ENCODE measurements at regions not wholly inside any gene's neighbourhood (a gene's known extent, or its start where the extent isn't known, plus 50 kb on each side); places are given as distances from the start of the nearest gene placed in this dataset.

DNA sequence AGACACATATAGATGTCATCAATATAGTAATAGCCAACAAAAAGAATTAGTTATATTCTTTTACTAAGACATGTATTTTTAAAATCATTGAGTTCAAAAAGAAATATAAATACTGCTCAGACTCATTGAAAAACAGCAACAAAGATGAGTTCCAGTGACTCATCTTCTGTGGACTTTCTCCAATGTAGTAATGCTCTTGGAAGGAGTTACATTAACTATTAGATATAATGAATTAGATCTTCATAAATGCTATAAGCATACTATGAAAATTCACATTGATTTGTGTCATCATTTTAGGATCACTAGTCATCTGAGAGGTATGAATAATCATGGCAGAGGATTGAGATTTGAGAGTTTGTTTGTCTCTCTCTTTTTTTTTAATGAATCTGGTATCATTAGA is 547.8 kb upstream of the PCDH7 start:
- TF ChIP-seq, protein P1, sequence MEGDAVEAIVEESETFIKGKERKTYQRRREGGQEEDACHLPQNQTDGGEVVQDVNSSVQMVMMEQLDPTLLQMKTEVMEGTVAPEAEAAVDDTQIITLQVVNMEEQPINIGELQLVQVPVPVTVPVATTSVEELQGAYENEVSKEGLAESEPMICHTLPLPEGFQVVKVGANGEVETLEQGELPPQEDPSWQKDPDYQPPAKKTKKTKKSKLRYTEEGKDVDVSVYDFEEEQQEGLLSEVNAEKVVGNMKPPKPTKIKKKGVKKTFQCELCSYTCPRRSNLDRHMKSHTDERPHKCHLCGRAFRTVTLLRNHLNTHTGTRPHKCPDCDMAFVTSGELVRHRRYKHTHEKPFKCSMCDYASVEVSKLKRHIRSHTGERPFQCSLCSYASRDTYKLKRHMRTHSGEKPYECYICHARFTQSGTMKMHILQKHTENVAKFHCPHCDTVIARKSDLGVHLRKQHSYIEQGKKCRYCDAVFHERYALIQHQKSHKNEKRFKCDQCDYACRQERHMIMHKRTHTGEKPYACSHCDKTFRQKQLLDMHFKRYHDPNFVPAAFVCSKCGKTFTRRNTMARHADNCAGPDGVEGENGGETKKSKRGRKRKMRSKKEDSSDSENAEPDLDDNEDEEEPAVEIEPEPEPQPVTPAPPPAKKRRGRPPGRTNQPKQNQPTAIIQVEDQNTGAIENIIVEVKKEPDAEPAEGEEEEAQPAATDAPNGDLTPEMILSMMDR (IDR thresholded peaks at IDR 0.05; ENCODE audit: poor library complexity, severe bottlenecking) = no peak
- Histone ChIP-seq H3K9me3 (ENCODE audit: severe bottlenecking) (no peaks in the 10 kb centered on the region), H3K27ac (ENCODE audit: poor library complexity, severe bottlenecking) (no peak overlapping the region), H3K4me3 (ENCODE audit: severe bottlenecking) (no peak overlapping the region), H3K4me1 (ENCODE audit: insufficient read depth, poor library complexity, severe bottlenecking) (no peaks in the 10 kb centered on the region), H3K27me3 (ENCODE audit: insufficient read depth, poor library complexity, severe bottlenecking) (no peaks in the 10 kb centered on the region), H3K36me3 (ENCODE audit: low read depth) (no peaks in the 10 kb centered on the region)
- no peak for ATAC-seq (ENCODE audit: low read depth)
- no peak for DNase-seq (ENCODE audit: low spot score)

DNA sequence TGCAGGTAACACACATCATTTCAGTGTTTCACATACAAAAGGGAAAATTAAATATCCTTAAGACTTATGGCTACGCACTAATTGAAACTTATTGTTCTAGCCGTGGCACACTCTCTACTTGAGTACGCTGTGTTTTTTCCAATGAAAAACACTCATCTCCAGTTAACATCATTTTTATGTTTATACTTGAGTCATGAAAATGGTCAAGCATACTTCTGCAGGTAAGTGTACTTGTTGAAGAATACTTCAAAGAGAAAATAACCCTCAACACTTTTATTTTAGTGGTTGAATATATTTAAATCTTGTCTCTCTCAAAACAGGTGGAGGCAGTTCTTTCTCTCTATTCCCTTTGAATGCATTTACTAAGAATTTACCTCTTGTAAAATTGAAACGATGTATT is 538.7 kb upstream of the PCDH7 start:
- Histone ChIP-seq H3K27ac (ENCODE audit: poor library complexity, severe bottlenecking) (no peak overlapping the region), H3K4me3 (ENCODE audit: severe bottlenecking) (no peak overlapping the region), H3K9me3 (ENCODE audit: severe bottlenecking) (no peaks in the 10 kb centered on the region), H3K4me1 (ENCODE audit: insufficient read depth, poor library complexity, severe bottlenecking) (no peaks in the 10 kb centered on the region), H3K27me3 (ENCODE audit: insufficient read depth, poor library complexity, severe bottlenecking) (no peaks in the 10 kb centered on the region), H3K36me3 (ENCODE audit: low read depth) (no peaks in the 10 kb centered on the region)
- DNase-seq (ENCODE audit: low spot score) (no peak), ATAC-seq (ENCODE audit: low read depth) (no peak)
- TF ChIP-seq, protein P1 (IDR thresholded peaks at IDR 0.05; ENCODE audit: poor library complexity, severe bottlenecking) = no peak

DNA sequence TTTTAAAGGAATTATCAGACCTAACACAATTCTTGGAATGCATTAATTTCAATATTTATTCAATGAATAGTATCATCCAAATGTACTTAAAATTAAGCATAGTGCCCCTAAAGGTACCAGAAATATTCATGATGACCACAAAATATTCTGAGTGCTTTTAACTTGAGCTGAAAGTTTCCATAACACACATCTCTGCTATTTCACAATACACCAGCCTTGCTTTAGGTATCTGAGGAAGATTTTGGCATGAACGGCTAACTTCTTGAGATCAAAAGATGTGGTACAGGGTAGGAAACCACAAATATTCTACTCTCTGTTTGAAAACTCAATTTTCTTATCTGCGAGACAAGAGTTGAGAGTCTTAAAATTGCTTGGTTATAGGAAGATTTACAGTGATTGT is 538.3 kb upstream of the PCDH7 start:
- no peak overlapping the region for H3K4me3 ChIP-seq (ENCODE audit: severe bottlenecking)
- DNase-seq (ENCODE audit: low spot score) (no peak), ATAC-seq (ENCODE audit: low read depth) (no peak)
- H3K27me3 ChIP-seq (ENCODE audit: insufficient read depth, poor library complexity, severe bottlenecking) = no peaks in the 10 kb centered on the region
- TF ChIP-seq, protein P1 (IDR thresholded peaks at IDR 0.05; ENCODE audit: poor library complexity, severe bottlenecking) = no peak
- no peak overlapping the region for H3K27ac ChIP-seq (ENCODE audit: poor library complexity, severe bottlenecking)
- no peaks in the 10 kb centered on the region for H3K36me3 ChIP-seq (ENCODE audit: low read depth)
- no peaks in the 10 kb centered on the region for H3K4me1 ChIP-seq (ENCODE audit: insufficient read depth, poor library complexity, severe bottlenecking)
- no peaks in the 10 kb centered on the region for H3K9me3 ChIP-seq (ENCODE audit: severe bottlenecking)

DNA sequence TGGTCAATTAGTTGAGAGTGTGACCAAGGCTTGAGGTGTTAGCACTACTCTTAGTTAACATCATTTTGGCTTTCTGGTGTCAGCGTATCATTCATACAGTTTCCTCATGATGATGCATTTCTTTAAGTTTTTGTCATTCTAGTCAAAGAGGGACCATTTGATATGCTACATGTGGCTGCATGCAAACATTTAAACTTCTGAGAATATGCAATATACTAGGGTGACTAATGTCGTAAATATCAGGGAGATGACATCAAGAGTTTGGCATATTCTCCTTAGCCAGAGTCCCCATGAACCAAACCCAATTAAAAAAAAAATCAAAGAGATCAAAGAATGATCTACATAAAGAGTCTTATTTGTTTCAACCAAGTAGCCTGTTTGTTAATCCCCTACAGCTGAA is 537.4 kb upstream of the PCDH7 start:
- TF ChIP-seq, protein P1 (IDR thresholded peaks at IDR 0.05; ENCODE audit: poor library complexity, severe bottlenecking) = no peak
- H3K4me1 ChIP-seq (ENCODE audit: insufficient read depth, poor library complexity, severe bottlenecking) = no peaks in the 10 kb centered on the region
- no peak overlapping the region for H3K27ac ChIP-seq (ENCODE audit: poor library complexity, severe bottlenecking)
- ATAC-seq (ENCODE audit: low read depth) (no peak), DNase-seq (ENCODE audit: low spot score) (no peak)
- no peaks in the 10 kb centered on the region for H3K9me3 ChIP-seq (ENCODE audit: severe bottlenecking)
- no peak overlapping the region for H3K4me3 ChIP-seq (ENCODE audit: severe bottlenecking)
- no peaks in the 10 kb centered on the region for H3K27me3 ChIP-seq (ENCODE audit: insufficient read depth, poor library complexity, severe bottlenecking)
- no peaks in the 10 kb centered on the region for H3K36me3 ChIP-seq (ENCODE audit: low read depth)

DNA sequence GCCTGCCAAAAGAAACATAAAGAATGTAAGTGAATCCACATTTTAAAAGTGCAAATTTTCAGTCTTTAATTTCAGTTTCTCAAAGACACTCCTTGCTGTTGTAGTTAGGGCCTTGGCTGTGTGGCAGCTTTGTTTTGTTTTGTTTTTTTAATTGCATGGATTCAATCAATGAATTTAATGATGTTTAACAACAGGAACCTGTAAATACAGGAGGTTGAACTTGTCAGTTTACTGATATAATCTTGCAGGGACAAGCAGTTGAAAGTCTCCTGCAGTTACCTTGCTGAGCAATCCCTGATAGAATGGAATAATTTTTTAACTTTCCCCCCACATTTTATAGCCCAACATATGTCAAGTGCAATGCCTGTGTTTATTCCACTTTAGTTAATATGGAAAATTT is 528.3 kb upstream of the PCDH7 start:
- no peak for DNase-seq (ENCODE audit: low spot score)
- Histone ChIP-seq H3K27ac (ENCODE audit: poor library complexity, severe bottlenecking) (no peak overlapping the region), H3K27me3 (ENCODE audit: insufficient read depth, poor library complexity, severe bottlenecking) (no peaks in the 10 kb centered on the region), H3K9me3 (ENCODE audit: severe bottlenecking) (no peaks in the 10 kb centered on the region), H3K4me3 (ENCODE audit: severe bottlenecking) (no peak overlapping the region), H3K36me3 (ENCODE audit: low read depth) (no peaks in the 10 kb centered on the region), H3K4me1 (ENCODE audit: insufficient read depth, poor library complexity, severe bottlenecking) (no peaks in the 10 kb centered on the region)
- no peak for ATAC-seq (ENCODE audit: low read depth)
- TF ChIP-seq, protein P1 (IDR thresholded peaks at IDR 0.05; ENCODE audit: poor library complexity, severe bottlenecking) = no peak

All from RWPE2 (cell line).